ENCODE measurements at regions not wholly inside any gene's neighbourhood (a gene's known extent, or its start where the extent isn't known, plus 50 kb on each side); places are given as distances from the start of the nearest gene placed in this dataset.
"Not testable (repeated sequence)": the region's sequence is repeated elsewhere in the genome, so short reads cannot be mapped to it uniquely, and the experiment has no call there.

GRCh38 chr9:12363439-12363838 is 329.7 kb upstream of the TYRP1 start:
- DNase-seq (no peak), ATAC-seq (ENCODE audit: low read depth in 2 of 2) (no peak)
- H3K36me3 Mint-ChIP-seq, result no peaks in the 10 kb centered on the region
- H3K4me3 Mint-ChIP-seq, result no peak overlapping the region
- H3K27ac Mint-ChIP-seq, result no peak overlapping the region
- no peaks in the 10 kb centered on the region for H3K4me1 Mint-ChIP-seq
- H3K9me3 Mint-ChIP-seq, result peaks cover 0 to 2% (median 0%) of the 10 kb centered on the region in 7 donors
- H3K27me3 Mint-ChIP-seq, result no peaks in the 10 kb centered on the region

GRCh38 chr9:12368569-12368968 is 324.6 kb upstream of the TYRP1 start:
- Mint-ChIP-seq H3K36me3 (no peaks in the 10 kb centered on the region), H3K27ac (no peak overlapping the region), H3K4me3 (no peak overlapping the region), H3K27me3 (no peaks in the 10 kb centered on the region), H3K4me1 (no peaks in the 10 kb centered on the region), H3K9me3 (peaks cover 0 to 3% (median 0%) of the 10 kb centered on the region in 7 donors)
- ATAC-seq (ENCODE audit: low read depth in 2 of 2) (no peak), DNase-seq (no peak)

- Mint-ChIP-seq H3K27me3 (no peaks in the 10 kb centered on the region), H3K27ac (no peak overlapping the region)
Measured at GRCh38 chr9:12391839-12392509, 301.2 kb upstream of the TYRP1 start.

DNA sequence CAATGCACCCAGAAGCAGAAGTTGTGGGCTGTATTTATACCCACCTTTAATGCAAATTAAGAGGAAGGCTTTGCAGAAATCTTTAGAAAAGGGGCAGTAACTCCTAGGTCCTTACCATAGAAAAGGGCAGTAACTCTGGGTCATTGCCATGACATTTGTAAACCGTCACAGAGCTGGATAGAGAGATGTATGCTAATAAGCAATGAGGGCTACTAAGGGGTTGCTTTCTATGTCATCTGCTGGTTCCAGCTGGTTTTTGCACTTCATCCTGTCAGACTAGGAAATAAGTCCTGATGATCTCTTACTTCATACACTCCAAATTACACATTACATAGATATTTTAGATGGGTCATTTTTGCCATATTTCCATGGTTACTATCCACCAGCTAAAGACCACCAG is 299.1 kb upstream of the TYRP1 start:
- no peak overlapping the region for H3K27ac Mint-ChIP-seq

More at GRCh38 chr9:12391839-12392509, 301.2 kb upstream of the TYRP1 start:
- Mint-ChIP-seq H3K36me3 (no peaks in the 10 kb centered on the region), H3K4me1 (no peaks in the 10 kb centered on the region), H3K9me3 (no peaks in the 10 kb centered on the region), H3K4me3 (no peak overlapping the region)
- ATAC-seq (ENCODE audit: low read depth in 2 of 2) (no peak), DNase-seq (no peak)

GRCh38 chr9:12403721-12404120 is 289.5 kb upstream of the TYRP1 start:
- DNase-seq (no peak), ATAC-seq (ENCODE audit: low read depth in 2 of 2) (no peak)
- H3K9me3 Mint-ChIP-seq, result peaks cover 0 to 4% (median 3%) of the 10 kb centered on the region in 7 donors
- no peaks in the 10 kb centered on the region for H3K4me1 Mint-ChIP-seq
- no peak overlapping the region for H3K27ac Mint-ChIP-seq
- no peak overlapping the region for H3K4me3 Mint-ChIP-seq
- no peaks in the 10 kb centered on the region for H3K36me3 Mint-ChIP-seq
- H3K27me3 Mint-ChIP-seq, result no peaks in the 10 kb centered on the region

More for the DNA sequence above, 299.1 kb upstream of the TYRP1 start:
- Mint-ChIP-seq H3K27me3 (no peaks in the 10 kb centered on the region), H3K9me3 (no peaks in the 10 kb centered on the region), H3K4me3 (no peak overlapping the region), H3K36me3 (no peaks in the 10 kb centered on the region), H3K4me1 (no peaks in the 10 kb centered on the region)
- DNase-seq (no peak), ATAC-seq (ENCODE audit: low read depth in 2 of 2) (no peak)

GRCh38 chr9:12413986-12414385 is 279.2 kb upstream of the TYRP1 start:
- no peaks in the 10 kb centered on the region for H3K36me3 Mint-ChIP-seq
- H3K4me1 Mint-ChIP-seq, result no peaks in the 10 kb centered on the region
- no peaks in the 10 kb centered on the region for H3K27me3 Mint-ChIP-seq
- no peak overlapping the region for H3K4me3 Mint-ChIP-seq
- ATAC-seq (ENCODE audit: low read depth in 2 of 2) (no peak), DNase-seq (no peak)
- peaks cover 0 to 6% (median 2%) of the 10 kb centered on the region in 7 donors for H3K9me3 Mint-ChIP-seq
- H3K27ac Mint-ChIP-seq, result no peak overlapping the region

GRCh38 chr9:12414514-12414913 is 278.7 kb upstream of the TYRP1 start:
- Mint-ChIP-seq H3K36me3 (no peaks in the 10 kb centered on the region), H3K4me3 (no peak overlapping the region), H3K27me3 (no peaks in the 10 kb centered on the region), H3K4me1 (no peaks in the 10 kb centered on the region), H3K27ac (no peak overlapping the region), H3K9me3 (peaks cover 0 to 8% (median 2%) of the 10 kb centered on the region in 7 donors)
- DNase-seq, result no peak
- no peak for ATAC-seq (ENCODE audit: low read depth in 2 of 2)

GRCh38 chr9:12415361-12415760 is 277.8 kb upstream of the TYRP1 start:
- no peak for ATAC-seq (ENCODE audit: low read depth in 2 of 2)
- Mint-ChIP-seq H3K9me3 (peaks cover 0 to 8% (median 2%) of the 10 kb centered on the region in 7 donors), H3K27ac (no peak overlapping the region), H3K27me3 (no peaks in the 10 kb centered on the region), H3K4me3 (no peak overlapping the region), H3K4me1 (no peaks in the 10 kb centered on the region), H3K36me3 (no peaks in the 10 kb centered on the region)
- no peak for DNase-seq

GRCh38 chr9:12416716-12417115 is 276.5 kb upstream of the TYRP1 start:
- Mint-ChIP-seq H3K4me1 (no peaks in the 10 kb centered on the region), H3K27me3 (no peaks in the 10 kb centered on the region), H3K4me3 (no peak overlapping the region), H3K9me3 (peaks cover 0 to 8% (median 2%) of the 10 kb centered on the region in 7 donors), H3K27ac (no peak overlapping the region), H3K36me3 (no peaks in the 10 kb centered on the region)
- ATAC-seq (ENCODE audit: low read depth in 2 of 2), result no peak
- no peak for DNase-seq

DNA sequence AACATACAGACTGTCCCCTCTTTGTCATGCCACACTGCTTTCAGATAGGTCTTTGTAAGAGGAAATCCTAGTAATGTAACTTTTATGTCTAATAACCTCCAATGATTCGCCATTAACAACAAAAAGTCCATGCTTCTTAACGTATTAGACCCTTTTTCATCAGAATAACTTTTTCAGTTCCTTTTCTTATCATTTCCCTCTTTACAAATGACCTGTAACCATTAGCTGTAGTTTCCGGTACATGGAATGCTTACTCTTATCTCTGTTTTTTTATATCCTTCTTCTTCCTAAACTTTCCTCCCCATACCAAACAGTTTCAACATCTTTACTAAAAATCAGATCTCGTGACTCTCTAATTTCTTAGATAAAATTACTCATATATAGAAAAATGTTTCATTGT is 268.9 kb upstream of the TYRP1 start:
- ATAC-seq (ENCODE audit: low read depth in 2 of 2) (no peak), DNase-seq (no peak)
- no peak overlapping the region for H3K4me3 Mint-ChIP-seq
- H3K36me3 Mint-ChIP-seq, result no peaks in the 10 kb centered on the region
- no peak overlapping the region for H3K27ac Mint-ChIP-seq
- no peaks in the 10 kb centered on the region for H3K4me1 Mint-ChIP-seq
- H3K9me3 Mint-ChIP-seq, result peaks cover 0 to 6% (median 0%) of the 10 kb centered on the region in 7 donors
- H3K27me3 Mint-ChIP-seq, result no peaks in the 10 kb centered on the region

DNA sequence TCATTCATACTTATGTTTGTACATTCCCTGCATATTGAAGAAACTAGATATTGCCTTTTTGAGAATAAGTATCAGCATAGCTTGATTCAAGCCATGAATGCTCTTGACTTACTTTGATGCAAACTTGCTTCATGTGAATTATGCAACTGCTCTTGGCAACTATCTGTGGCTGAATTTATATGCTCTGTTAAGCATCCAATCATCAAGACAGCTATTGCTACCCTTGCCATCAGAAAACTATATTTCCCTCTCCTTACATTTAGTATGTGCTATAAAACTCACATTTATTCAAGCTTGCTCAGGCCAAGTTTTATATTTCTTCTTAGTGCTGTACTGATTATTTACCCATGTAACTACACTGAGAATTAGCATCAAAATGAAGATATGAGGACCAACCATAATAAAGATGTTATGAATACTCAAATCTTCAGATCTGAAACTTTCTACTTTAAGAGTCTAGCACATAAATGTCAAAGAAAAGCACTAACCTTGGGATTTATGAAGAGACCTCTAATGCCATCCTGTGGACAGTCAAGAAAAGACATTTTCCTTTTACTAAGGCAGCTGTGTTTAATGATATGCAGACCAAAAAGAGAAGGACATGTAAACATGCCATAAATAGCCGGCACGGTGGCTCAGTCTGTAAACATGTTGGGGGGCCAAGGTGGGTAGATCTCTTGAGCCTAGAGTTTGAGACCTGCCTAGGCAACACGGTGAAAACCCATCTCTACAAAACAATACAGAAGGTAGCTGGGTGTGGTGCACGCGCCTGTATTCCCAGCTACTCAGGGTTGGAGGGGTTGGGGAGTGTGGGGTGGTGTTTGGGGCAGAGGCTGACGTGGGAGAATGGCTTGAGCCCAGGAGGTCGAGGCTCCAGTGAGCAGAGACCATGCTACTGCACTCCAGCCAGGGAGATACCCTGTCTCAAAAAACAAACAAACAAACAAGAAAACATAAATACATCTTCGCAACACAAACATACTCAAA is 267.0 kb upstream of the TYRP1 start:
- Mint-ChIP-seq H3K36me3 (no peaks in the 10 kb centered on the region), H3K27me3 (no peaks in the 10 kb centered on the region), H3K9me3 (peaks cover 0 to 14% (median 0%) of the 10 kb centered on the region in 7 donors), H3K4me3 (no peak overlapping the region), H3K4me1 (no peaks in the 10 kb centered on the region), H3K27ac (no peak overlapping the region)
- ATAC-seq (ENCODE audit: low read depth in 2 of 2) (no peak), DNase-seq (no peak)

DNA sequence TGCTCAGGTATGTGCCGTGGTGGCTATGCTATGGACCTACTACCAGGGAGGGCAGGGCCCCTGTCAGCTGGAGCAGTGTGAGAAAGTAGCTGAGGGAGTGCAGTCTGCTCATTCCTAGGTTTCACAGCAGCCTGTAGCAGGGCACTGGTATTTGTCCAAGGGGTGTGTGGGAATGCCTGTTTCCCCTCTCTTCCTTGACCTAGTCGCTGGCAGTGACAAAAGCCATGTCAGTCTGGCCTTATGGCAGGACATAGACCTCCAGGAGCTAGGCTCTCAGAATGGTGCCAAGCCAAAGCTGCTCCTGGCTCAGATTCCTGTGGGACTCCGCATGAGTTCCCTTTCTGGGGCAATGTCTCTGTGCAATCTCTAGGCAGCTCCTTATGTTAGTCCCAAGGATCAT is 253.9 kb upstream of the TYRP1 start:
- Mint-ChIP-seq H3K4me1 (no peaks in the 10 kb centered on the region), H3K9me3 (peaks cover 0 to 12% (median 3%) of the 10 kb centered on the region in 7 donors)
- no peak for ATAC-seq (ENCODE audit: low read depth in 2 of 2)

GRCh38 chr9:12441080-12441479 is 252.1 kb upstream of the TYRP1 start:
- not testable (repeated sequence) for H3K27me3 Mint-ChIP-seq; H3K27ac Mint-ChIP-seq; H3K4me1 Mint-ChIP-seq; ATAC-seq (ENCODE audit: low read depth in 2 of 2); H3K4me3 Mint-ChIP-seq; DNase-seq; H3K36me3 Mint-ChIP-seq
- H3K9me3 Mint-ChIP-seq, result peaks cover 0 to 12% (median 3%) of the 10 kb centered on the region in 7 donors

More for the DNA sequence above, 253.9 kb upstream of the TYRP1 start:
- Mint-ChIP-seq H3K4me3 (no peak overlapping the region), H3K27me3 (no peaks in the 10 kb centered on the region), H3K27ac (no peak overlapping the region), H3K36me3 (no peaks in the 10 kb centered on the region)
- DNase-seq, result no peak

DNA sequence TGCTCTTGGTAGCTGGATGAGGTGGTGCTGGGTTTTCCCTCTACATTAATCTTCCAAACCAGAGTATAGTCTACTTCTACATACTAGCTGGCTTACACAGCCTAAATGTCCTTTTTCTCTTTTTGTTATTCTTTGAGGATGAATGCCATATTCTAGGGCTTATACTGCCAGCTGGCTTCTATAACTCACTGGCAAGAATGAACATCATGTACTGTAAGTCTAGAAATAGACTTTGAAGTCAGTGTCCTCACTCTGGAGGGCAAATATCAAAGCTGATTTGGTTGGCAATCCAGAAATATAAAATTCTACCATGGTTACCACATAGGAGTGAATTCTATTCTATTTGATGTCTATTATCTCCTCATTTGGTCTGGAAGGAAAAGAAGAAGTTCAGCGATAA is 251.7 kb upstream of the TYRP1 start:
- ATAC-seq (ENCODE audit: low read depth in 2 of 2), result no peak
- no peaks in the 10 kb centered on the region for H3K27me3 Mint-ChIP-seq
- H3K4me1 Mint-ChIP-seq, result no peaks in the 10 kb centered on the region
- no peaks in the 10 kb centered on the region for H3K36me3 Mint-ChIP-seq
- no peak for DNase-seq
- H3K9me3 Mint-ChIP-seq, result peaks cover 0 to 12% (median 3%) of the 10 kb centered on the region in 7 donors
- no peak overlapping the region for H3K27ac Mint-ChIP-seq
- no peak overlapping the region for H3K4me3 Mint-ChIP-seq

All from naive B cell (primary cell).